ENCODE measurements at regions not wholly inside any gene's neighbourhood (a gene's known extent, or its start where the extent isn't known, plus 50 kb on each side); places are given as distances from the start of the nearest gene placed in this dataset.
A peak's percentile ranks its signal among the peaks of the same experiment; 100 is the strongest.

DNA sequence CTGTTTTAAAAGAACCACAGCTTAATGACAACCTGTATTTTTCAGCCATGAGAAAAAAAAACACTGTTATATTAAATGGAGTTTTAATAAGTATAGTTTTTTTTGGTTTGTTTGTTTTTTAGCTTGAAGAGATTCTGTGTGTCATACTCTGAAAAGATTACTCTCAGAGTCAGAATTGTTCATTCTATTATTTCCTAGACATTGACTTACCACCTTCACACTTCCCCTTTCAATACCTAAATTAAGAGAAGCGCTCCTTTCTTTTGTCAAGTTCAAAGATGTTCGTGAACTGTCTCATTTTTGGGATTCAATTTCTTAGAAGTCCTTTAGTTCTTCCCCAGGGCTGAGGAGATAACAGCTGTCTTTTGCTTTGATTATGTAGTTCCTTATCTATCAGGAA, 1201.6 kb upstream of the NUDT12 start:
- DNase-seq: no peak

DNA sequence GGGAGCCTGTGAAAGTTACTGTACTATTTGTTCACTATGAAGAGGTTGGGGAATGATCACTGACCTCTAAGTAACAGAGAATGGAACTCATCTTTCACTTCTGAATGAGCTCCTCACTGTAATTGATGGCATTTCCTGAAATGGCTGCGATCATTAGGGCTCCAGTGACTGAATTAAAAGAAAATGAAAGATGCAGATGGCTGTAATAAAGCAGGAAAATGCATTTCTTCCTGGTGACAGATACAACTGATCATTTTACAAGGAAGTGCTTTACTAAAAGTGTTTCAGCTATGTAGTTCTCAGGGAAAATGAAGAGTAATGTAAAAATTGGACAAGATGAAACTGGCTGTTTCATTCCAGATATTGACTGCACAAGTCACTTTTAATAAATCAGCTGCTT, 1200.6 kb upstream of the NUDT12 start:
- DNase-seq: peak; percentile 61

DNA sequence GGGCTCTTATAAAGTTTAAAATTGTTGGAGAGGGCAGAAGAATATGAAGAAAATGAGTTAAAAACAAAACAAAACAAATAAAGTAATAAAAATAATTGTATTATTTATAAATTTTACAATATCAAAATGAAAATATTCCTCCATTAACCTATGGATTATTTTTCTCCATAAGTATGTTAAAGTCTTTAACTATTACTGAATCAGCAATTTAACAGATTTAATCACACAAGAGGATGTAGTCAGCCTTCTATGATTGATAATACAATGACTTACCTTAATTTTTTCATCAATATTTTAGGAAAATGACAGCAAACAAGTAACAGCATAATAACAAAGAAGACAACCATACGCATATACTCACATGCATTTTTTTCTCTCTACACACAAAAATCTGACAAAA, 1195.3 kb upstream of the NUDT12 start:
- DNase-seq: no peak

DNA sequence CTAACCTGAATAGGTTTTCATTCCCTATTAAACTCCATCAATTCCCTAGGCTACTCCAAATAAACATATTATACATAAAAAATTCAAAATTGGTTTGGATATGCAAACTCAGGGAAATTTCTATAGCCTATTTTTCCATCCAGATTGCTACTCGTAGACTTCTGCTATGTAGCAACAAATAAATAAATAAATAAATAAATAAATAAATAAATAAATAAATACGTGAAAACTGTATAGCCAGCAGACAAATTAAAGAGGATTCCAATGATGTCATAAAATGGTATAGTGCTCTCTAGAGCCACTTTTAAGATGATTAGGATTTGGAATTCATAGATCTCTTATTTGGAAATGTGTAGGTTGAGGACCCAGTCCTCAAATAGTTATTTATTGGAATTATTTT, 1193.2 kb upstream of the NUDT12 start:
- DNase-seq: no peak

DNA sequence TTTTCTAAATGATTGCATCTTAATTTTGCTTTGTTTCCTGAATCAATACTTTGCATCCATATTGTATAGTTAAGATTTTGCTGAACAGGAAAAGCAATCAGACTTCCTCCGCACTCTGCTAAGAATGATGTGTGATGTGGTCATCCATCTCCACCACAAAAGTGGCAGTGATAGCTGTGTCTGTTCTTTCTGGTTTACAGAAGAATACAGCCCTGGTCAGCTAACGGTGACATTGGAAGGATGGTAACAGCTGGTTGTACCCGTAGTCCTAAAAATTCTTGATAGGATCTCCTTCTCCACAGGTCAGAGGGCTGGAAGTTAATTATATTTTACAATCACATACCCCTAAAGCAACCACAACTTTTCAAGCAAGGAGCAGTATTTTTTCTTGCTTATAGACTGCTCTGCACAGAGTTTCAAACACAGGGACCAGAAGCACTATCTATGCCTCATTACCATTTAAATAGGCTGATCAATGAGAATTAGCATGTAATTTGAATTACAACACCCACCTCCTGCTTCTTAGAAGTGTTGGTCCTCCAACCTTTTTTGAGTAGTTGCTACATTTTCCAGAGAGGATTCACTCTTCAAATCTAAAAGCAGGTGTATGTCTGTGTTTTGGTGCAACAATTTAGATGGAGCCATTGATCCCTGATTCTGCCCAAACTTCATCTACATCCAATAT, 1191.9 kb upstream of the NUDT12 start:
- DNase-seq: no peak

DNA sequence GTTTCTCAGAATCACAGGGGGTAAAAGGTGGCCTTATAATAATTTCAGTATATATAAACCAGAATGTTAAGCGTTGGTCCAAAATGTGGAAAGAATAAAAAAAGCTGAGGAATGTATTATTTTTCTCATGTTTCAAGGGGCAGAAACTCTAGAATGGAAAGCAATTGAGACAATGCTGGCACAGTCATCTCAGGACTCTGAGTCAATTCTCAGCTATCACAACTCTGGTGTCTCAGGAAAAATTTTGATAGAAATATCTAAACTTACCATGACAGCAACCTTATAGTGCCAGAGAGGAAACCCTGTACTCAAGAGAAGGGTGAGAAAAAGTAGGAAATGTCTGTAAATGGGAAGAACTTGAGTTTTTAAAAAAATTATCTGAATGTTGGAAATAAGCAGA, 1189.4 kb upstream of the NUDT12 start:
- no peak for DNase-seq

DNA sequence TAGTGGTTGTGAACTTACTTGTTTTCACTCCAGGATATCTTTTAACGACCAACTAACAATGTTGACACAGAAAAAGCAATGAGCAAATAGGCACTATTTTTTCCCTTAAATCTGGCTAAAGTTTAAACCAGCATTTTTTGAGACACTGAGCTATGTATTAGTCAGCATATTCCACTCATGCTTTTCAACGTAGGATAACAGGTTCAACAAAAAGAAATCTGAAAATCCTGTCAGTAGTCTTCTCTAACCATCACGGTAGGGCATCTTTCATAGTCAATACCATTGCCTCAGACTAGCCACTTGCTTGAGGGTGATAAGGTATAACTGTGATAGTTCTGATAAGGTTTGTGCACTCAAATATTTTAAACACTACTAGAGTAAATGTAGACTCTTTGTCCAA, 1177.3 kb upstream of the NUDT12 start:
- no peak for DNase-seq

DNA sequence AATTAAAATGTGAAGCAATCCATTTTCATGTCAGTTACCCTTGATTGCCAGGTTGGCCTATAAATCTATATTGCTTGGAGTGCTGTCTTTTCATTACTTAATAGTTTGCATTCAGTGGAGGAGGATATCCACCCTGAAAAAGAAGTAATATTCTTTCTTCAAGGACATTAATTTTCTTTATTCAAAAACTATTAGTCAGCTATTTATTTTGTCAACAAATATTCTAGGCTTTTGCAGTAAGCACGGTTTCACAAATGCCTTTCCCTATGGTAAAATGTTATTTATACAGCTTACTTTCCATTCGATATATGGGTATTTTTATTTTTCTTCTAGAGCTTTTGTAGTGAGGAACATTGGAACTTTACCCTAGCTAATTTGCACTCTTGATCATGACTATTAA, 1176.9 kb upstream of the NUDT12 start:
- DNase-seq: no peak

DNA sequence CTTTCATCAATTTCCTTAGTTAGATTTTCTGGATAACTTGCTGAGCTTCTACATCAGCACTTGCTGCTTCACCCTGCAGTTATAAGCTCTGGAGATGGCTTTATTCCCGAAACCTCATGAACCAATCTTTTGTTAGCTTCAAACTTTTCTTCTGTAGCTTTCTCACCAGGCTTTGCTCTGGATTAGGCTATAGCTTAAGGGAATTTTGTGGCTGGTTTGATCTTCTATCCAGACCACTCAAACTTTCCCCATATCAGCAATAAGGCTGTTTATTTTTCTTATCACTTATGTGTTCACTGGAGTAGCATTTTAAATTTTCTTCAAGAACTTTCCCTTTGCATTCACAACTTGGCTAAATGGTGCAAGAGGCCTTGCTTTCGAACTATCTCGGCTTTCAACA, 1173.5 kb upstream of the NUDT12 start:
- no peak for DNase-seq

DNA sequence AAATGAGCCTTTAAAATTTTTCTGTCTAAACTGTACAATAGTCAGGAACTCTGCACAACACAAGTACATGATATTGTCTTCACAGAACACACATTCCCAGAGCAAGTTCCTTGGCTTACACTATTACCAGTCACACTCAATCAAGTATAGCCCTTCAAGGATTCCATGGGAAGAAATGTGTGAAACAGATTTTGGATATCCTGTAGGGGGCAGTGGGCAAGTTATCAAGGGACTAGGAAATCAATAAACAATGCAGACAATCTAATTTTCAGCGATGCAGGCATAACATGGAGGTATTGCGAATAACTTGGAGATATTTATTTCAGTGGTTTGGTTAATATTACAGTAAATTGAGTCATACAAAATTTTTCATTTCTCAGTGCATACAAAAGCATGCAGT, 1171.5 kb upstream of the NUDT12 start:
- peak; percentile 2 for DNase-seq

DNA sequence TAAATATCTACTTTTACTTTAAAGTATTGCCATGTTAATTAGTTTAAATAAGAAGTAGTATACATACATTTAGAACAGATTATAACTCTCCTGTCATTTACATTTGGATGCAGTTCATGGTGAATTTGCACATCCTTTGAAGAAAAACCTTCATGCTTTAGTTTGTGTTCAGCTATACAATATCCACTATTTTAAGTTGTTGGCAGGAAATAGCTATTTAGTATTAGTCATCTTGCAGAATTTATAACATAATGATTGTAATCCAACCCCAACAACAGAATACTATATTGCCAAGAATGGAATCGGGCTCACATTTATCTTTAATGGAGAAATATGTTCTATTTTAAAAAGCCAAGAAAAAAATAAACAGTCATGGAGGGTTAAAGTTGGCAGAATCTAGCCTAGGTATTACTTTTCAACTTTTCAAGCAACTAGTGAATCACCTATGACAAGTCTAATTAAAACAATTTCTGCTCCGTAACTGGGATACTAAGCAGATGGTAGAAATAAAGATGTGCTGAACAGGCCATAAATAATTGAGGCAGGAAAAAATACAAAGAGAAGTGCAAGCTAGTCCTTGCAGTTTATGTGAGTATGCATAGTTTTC, 1170.6 kb upstream of the NUDT12 start:
- no peak for DNase-seq

DNA sequence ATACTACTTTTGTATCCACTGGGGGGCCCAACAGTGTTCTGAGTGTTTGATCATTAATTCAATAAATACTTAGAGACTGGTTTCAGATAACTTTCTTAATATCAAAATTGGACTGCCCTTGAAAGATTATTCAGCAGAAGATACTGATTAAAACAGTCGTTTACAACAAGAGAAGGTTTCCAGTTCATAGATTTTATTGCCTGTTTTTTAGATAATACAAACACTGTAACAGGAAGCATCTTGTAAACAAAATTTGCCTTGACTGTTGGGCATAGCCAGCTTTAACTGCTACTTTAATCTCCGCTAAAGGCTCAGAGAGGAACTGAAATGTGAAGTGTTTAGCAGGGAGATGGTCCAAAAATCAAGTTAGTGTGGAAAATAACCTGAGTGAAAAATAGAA, 1168.7 kb upstream of the NUDT12 start:
- no peak for DNase-seq

DNA sequence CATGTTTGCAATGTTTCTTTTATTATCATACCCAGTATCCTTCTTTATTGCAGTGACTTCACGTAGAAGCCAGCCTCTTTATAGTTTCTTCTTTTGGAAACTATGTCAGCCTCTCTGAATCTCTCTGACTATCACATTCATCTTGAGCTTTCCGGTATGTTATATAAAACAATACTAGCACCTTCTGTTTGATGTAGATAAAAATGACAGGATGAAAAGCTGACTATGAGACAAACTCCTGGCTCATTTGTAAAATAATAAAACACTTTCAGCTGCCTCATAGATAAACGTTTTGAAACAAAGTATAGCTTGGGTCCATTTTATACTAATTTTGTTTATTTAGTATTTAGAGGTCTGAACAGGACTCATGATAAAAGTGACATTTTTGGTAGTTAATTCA, 1145.4 kb upstream of the NUDT12 start:
- no peak for DNase-seq

DNA sequence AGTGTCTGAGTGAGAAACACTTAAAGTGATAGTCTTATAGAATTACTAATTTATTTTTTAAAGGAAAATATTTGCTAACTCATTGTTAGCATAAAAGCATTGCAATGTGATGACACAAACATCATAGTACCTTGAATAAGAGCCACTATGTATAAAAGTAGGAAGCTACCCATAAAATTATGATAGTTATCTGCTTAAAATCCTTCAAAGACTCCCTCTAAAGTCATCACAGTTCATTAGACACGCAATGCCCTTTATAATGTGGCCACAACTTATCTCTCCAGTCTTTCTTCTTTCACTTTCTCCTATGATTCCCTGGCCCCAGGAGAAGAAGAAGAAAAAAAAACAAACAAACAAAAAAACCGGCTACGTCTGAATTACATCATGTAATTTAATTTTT, 1144.0 kb upstream of the NUDT12 start:
- no peak for DNase-seq

DNA sequence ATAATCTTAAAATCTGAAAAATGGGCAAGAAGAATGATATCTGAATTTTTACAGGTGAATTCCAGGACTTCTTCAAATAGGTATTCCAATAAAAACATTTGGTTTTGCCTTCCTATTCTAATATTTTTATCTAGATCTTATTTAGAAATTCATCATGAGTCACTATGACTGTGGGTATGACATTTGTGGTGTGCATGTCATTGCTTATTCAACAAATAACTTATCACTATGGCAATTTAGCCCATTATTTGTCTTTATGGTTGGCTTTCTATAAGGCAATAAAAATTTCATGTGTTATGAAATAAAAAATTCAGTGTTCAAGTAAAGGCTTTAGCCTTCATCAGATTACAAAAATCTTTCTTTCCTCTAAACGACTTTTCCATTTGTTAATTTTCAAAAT, 1139.6 kb upstream of the NUDT12 start:
- DNase-seq: no peak

DNA sequence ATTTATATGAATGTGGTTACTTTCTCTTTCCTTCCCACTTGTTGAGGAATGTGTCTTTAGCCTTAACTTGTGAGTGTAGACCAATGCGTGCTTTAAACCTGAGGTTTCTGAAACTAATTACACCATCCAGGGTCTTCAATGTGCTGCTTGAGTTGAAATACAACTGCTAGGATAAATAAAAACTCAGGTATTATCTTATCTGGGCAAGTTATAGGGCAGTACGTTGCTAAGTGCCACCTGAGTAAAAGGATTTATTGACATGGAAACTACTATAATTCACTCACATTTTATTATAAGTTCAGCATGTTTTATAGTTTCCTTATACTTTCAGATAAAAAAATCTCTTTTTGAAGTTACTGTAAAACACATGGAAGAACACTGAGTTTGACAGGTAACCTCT, 1136.8 kb upstream of the NUDT12 start:
- no peak for DNase-seq

DNA sequence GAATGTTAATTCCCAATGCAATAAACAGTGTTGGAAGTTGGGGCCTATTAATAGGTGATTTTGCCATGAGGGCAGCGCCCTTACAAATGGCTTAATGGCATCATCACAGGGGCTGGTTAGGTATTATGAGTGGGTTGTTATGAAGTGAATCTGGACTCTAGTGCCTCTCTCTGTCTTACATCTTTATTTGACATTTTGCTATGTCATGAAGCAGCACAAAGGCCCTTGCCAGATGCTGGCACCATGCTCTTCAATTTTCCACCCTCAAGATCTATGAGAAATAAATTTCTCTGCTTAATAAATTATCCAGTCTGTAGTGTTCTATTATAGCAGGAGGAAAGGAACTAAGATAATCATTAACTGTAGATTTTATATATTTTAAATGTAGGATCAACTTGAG, 1098.7 kb upstream of the NUDT12 start:
- DNase-seq: no peak

DNA sequence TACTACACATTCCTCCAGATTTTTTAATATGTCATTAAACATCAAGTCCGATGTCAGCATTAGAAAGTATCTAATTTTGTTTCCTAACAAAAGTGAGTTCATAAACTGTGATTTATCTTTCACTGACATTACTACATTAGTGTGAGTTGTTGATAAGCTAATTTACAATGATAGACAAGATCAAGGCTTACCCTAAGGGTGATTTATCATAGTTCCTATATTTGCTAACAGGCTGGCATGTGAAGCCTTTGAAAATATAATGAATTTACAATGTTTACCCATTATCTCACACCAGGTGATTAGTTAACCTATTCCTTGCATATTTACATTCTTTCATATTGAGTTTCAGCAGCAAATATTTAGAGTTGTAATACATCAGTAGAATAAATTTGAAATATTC, 1096.9 kb upstream of the NUDT12 start:
- no peak for DNase-seq

DNA sequence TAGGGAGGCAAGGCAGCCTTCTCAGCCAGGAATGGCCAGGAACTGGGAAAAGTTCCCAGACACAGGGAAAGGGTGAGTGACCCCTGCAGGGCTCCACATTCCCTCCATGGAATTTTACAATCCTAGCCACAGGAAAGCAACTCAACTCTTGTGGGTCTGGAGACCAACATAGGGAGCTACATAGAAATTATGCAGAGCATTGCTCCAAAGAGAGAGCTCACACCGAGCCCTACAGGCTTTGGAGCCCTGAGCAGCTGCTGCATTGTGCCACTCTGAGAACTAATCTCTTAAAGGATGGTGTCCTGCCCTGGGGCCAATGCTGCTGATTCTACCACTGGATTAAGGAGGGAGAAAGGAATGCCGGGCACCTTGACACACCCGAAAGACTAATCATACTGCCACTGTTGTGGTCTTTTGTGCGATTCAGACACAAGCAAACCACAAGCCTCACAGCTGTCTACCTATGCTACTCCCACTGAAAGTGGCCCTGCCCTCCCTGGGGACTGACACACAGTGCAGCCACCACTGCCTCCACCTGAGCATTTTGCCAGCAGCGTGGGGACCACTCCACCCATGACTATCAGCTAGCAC, 1089.8 kb upstream of the NUDT12 start:
- no peak for DNase-seq

DNA sequence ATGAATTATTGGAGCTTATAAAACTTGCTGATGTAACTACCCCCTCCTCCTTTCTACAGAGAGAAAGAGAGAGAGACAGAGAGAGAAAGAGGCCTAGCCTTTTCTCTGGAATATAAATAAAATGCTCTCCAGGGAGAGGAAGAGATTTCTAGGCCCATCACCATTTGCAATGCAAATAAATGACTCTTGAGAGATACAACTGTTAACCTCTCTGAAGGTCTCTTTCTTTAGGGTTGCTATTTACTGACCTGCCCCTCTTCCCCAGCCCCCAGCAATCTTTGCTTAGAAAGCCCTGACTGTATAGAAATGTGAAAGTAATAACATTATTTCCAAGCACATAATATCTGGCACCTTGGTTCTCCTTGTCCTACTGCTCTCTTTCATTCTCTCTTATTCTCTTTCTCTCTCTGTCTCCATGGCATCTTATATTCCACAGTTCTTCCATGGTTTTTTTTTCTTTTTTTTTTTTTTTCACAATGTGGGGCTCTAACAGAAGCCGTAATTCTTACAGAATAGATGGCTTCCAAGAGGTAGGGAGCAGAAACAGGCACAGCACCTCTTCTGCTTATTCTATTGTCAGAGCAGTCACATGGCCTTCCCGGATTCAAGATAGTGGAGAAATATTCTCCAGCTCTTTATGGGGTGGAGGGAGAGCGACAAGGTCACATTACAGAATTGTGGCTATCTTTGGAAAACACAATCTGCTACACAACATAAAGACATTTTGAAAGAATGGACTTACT, 1087.9 kb upstream of the NUDT12 start:
- no peak for DNase-seq

DNA sequence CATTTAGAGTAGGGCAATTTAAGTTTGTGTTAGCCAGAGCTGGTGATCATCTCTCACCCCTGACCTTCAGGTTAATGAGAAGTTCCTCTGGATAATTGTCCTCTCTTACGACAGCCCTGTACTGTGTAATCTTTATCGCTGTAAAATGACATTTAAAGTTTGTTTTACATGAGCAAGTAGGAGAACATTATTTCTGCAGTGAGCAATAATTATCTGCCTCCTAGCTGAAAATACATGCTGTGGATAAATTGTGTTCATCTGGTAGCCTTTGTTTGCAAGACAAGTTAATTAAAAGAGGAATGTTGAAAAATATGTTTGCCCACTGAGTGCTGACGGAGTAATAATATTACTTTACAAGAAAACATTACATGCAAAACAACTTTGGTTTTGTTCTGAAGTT, 1083.8 kb upstream of the NUDT12 start:
- DNase-seq: peak; percentile 7

DNA sequence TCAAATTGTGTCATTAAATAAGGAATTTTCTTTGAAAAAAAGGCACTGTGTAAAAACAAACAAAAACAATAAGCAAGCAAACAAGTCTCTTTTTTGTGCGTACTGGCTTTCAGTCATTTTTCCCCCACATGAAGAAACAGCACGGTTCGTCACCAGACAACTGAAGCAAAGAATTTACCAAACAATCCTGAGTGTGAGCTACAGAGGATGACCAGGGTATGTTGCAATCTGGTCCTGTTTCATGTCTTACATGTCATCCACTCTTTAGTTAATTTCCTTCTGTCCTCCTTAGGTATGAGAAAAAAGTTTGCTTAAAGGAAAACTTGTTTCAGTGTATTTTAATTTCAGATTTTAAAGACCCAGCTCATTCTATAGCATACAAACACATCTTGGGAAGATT, 1080.7 kb upstream of the NUDT12 start:
- no peak for DNase-seq

DNA sequence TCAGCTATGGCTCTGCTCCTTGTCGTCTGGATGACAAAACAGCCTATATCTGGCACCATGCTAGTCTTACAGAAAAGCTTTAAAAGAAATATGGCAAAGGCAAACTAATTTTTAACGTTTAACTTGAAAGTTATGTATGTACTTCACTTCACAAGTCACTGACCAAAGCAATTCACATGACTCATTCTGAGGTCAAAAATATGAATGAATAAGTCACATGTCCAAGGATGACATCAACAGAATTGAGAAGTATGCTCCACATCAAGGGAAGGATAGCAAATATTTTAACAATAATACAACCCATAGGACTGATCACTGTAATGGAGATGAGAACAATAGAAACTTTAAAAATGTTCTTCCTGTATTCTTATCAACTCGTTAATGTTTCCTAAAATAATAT, 1072.6 kb upstream of the NUDT12 start:
- no peak for DNase-seq

DNA sequence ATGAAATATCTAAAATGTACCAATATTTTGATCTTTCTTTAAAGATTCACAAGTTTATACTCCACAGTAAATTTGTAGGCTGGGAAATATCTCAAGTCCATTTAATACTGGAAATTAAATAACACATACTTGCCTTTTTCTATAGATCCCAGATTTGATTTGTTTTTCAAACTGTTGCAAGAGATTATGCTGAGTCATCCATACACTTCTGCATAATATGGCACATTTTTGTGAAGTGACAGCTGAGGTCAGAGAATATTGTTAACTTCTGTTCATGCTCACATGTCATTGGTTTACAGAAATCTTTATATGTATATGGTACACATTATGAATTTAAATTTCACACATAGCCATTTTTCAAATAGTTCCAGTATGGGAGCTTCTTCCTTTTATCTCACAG, 1066.3 kb upstream of the NUDT12 start:
- DNase-seq: no peak

All from eye (tissue), 1 donor.